ENCODE measurements at regions not wholly inside any gene's neighbourhood (a gene's known extent, or its start where the extent isn't known, plus 50 kb on each side); places are given as distances from the start of the nearest gene placed in this dataset.

GRCh38 chr6:138607478-138608433, 108.5 kb upstream of the NHSL1 start:
- DNase-seq (ENCODE audit: low read depth) = no peak

- DNase-seq (ENCODE audit: low read depth) = no peak
These were observed 109.6 kb upstream of the NHSL1 start for GRCh38 chr6:138608896-138609295.

GRCh38 chr6:138609801-138610430, 110.6 kb upstream of the NHSL1 start:
- DNase-seq (ENCODE audit: low read depth) = no peak

- no peak for DNase-seq (ENCODE audit: low read depth)
These were observed 111.5 kb upstream of the NHSL1 start for GRCh38 chr6:138610816-138611215.

- DNase-seq (ENCODE audit: low read depth) = no peak
These were observed 114.9 kb upstream of the NHSL1 start for GRCh38 chr6:138614151-138614550.

- no peak for DNase-seq (ENCODE audit: low read depth)
These were observed 118.9 kb upstream of the NHSL1 start for GRCh38 chr6:138618168-138618567.

GRCh38 chr6:138620630-138621029, 121.3 kb upstream of the NHSL1 start:
- no peak for DNase-seq (ENCODE audit: low read depth)

GRCh38 chr6:138622967-138623366, 123.7 kb upstream of the NHSL1 start:
- DNase-seq (ENCODE audit: low read depth) = no peak

- DNase-seq (ENCODE audit: low read depth) = no peak
These were observed 132.3 kb upstream of the NHSL1 start for GRCh38 chr6:138631566-138631965.

- DNase-seq (ENCODE audit: low read depth) = no peak
These were observed 135.7 kb upstream of the CCDC28A start for GRCh38 chr6:138637822-138638221.

GRCh38 chr6:138638604-138639003, 135.0 kb upstream of the CCDC28A start:
- DNase-seq (ENCODE audit: low read depth) = no peak

GRCh38 chr6:138640028-138640427, 133.5 kb upstream of the CCDC28A start:
- DNase-seq (ENCODE audit: low read depth) = no peak

- DNase-seq (ENCODE audit: low read depth) = no peak
These were observed 130.4 kb upstream of the CCDC28A start for GRCh38 chr6:138643210-138643609.

GRCh38 chr6:138645976-138646640, 127.5 kb upstream of the CCDC28A start:
- DNase-seq (ENCODE audit: low read depth) = no peak

- DNase-seq (ENCODE audit: low read depth) = no peak
These were observed 126.6 kb upstream of the CCDC28A start for GRCh38 chr6:138647006-138647405.

GRCh38 chr6:138648127-138648526, 125.4 kb upstream of the CCDC28A start:
- no peak for DNase-seq (ENCODE audit: low read depth)

GRCh38 chr6:138651491-138651890, 122.1 kb upstream of the CCDC28A start:
- DNase-seq (ENCODE audit: low read depth) = no peak

- DNase-seq (ENCODE audit: low read depth) = no peak
These were observed 120.7 kb upstream of the CCDC28A start for GRCh38 chr6:138652824-138653223.

GRCh38 chr6:138653435-138653834, 120.1 kb upstream of the CCDC28A start:
- no peak for DNase-seq (ENCODE audit: low read depth)

GRCh38 chr6:138654715-138655634, 118.6 kb upstream of the CCDC28A start:
- DNase-seq (ENCODE audit: low read depth) = no peak

- no peak for DNase-seq (ENCODE audit: low read depth)
These were observed 117.7 kb upstream of the CCDC28A start for GRCh38 chr6:138655828-138656227.

Data from activated gamma-delta T cell treated with anti-CD3 and anti-CD28 coated beads, Interleukin-2, amount 50 U/mL, for 16 hours (primary cell).